ENCODE measurements at regions not wholly inside any gene's neighbourhood (a gene's known extent, or its start where the extent isn't known, plus 50 kb on each side); places are given as distances from the start of the nearest gene placed in this dataset.

- no peak for DNase-seq
These were observed 1000.9 kb upstream of the ADGRB3 start for GRCh38 chr6:67634199-67634598.

GRCh38 chr6:67633058-67633457 lies 1002.0 kb upstream of the ADGRB3 start:
- DNase-seq, result no peak

- DNase-seq, result no peak
These were observed 1004.9 kb upstream of the ADGRB3 start for GRCh38 chr6:67630146-67630545.

GRCh38 chr6:67629258-67629657 lies 1005.8 kb upstream of the ADGRB3 start:
- no peak for DNase-seq

GRCh38 chr6:67615796-67616195 lies 1019.3 kb upstream of the ADGRB3 start:
- no peak for DNase-seq

- DNase-seq, result peak; percentile 69
These were observed 1026.9 kb upstream of the ADGRB3 start for GRCh38 chr6:67608099-67608749.

- DNase-seq, result peak; percentile 64
These were observed 1027.9 kb upstream of the ADGRB3 start for GRCh38 chr6:67606906-67607828.

- DNase-seq, result no peak
These were observed 1040.7 kb upstream of the ADGRB3 start for GRCh38 chr6:67594366-67594765.

- no peak for DNase-seq
These were observed 1041.8 kb upstream of the ADGRB3 start for GRCh38 chr6:67593247-67593646.

- DNase-seq, result no peak
These were observed 1043.2 kb upstream of the ADGRB3 start for GRCh38 chr6:67591910-67592309.

- DNase-seq, result no peak
These were observed 1067.2 kb upstream of the ADGRB3 start for GRCh38 chr6:67567842-67568241.

- no peak for DNase-seq
These were observed 1071.4 kb upstream of the ADGRB3 start for GRCh38 chr6:67563671-67564070.

GRCh38 chr6:67560068-67560467 lies 1075.0 kb upstream of the ADGRB3 start:
- no peak for DNase-seq

- no peak for DNase-seq
These were observed 1076.1 kb upstream of the ADGRB3 start for GRCh38 chr6:67558985-67559384.

GRCh38 chr6:67544851-67545452 lies 1090.1 kb upstream of the ADGRB3 start:
- no peak for DNase-seq

GRCh38 chr6:67541586-67541985 lies 1093.5 kb upstream of the ADGRB3 start:
- DNase-seq, result no peak

- no peak for DNase-seq
These were observed 1097.0 kb upstream of the ADGRB3 start for GRCh38 chr6:67538032-67538431.

GRCh38 chr6:67535946-67536345 lies 1099.1 kb upstream of the ADGRB3 start:
- no peak for DNase-seq

- no peak for DNase-seq
These were observed 1128.7 kb upstream of the ADGRB3 start for GRCh38 chr6:67506352-67506751.

GRCh38 chr6:67501755-67502154 lies 1133.3 kb upstream of the ADGRB3 start:
- DNase-seq, result no peak

- no peak for DNase-seq
These were observed 1137.3 kb upstream of the ADGRB3 start for GRCh38 chr6:67497749-67498148.

GRCh38 chr6:67496191-67496590 lies 1138.9 kb upstream of the ADGRB3 start:
- no peak for DNase-seq

- no peak for DNase-seq
These were observed 1141.4 kb upstream of the ADGRB3 start for GRCh38 chr6:67493682-67494081.

GRCh38 chr6:67475700-67476099 lies 1159.4 kb upstream of the ADGRB3 start:
- no peak for DNase-seq
